ENCODE measurements at regions not wholly inside any gene's neighbourhood (a gene's known extent, or its start where the extent isn't known, plus 50 kb on each side); places are given as distances from the start of the nearest gene placed in this dataset.

DNA sequence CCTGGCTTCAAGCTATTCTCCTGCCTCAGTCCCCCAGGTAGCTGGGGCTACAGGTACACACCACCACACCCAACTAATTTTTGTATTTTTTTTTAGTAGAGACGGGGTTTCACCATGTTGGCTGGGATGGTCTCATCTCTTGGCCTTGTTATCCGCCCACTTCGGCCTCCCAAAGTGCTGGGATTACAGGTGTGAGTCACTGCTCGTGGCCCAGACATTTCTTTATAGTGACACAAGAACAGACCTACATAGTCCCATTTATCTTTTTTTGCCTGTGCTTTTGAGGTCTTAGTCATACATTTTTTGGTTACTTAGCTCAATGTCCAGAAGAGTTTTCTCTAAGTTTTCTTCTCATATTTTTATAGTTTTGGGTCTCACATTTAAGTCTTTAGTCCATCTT lies 247.4 kb downstream of the SYT10 start:
- Histone ChIP-seq H3K4me3 (ENCODE audit: low read length) (no peak overlapping the region), H3K9me3 (ENCODE audit: low read length) (no peaks in the 10 kb centered on the region), H3K36me3 (ENCODE audit: low read depth, low read length) (no peaks in the 10 kb centered on the region), H4K20me1 (ENCODE audit: low read length) (no peaks in the 10 kb centered on the region), H3K27ac (ENCODE audit: low read length) (no peak overlapping the region), H3K9me2 (replicated peaks; ENCODE audit: low read length) (no peaks in the 10 kb centered on the region), H2AFZ (ENCODE audit: low read length) (no peak overlapping the region), H3K79me2 (ENCODE audit: low read length) (no peaks in the 10 kb centered on the region), H3F3A (ENCODE audit: low read length, unreplicated experiment) (no peaks in the 10 kb centered on the region), H3K4me1 (ENCODE audit: insufficient read depth, low read length) (peaks cover 4% of the 10 kb centered on the region), H3K27me3 (ENCODE audit: low read length) (no peaks in the 10 kb centered on the region), H3K9ac (ENCODE audit: low read length) (no peak overlapping the region), H3K4me2 (ENCODE audit: low read length) (no peak overlapping the region)
- peak; percentile 8 for DNase-seq
- intact Hi-C loops (cut with micrococcal nuclease) = no loop called here
- ATAC-seq = no peak
- BruUV-seq (replicated peaks) = no TSS peak
- TF ChIP-seq EZH2phosphoT487 (IDR thresholded peaks at IDR 0.05; ENCODE audit: borderline replicate concordance, low read length) (no peak), EZH2 (IDR thresholded peaks at IDR 0.05; ENCODE audit: low read length, unreplicated experiment) (no peak), CTCF (conservative IDR thresholded peaks at IDR 0.05; ENCODE audit: low read depth, low read length) (no peak)
- ChIA-PET POLR2A (ENCODE audit: unreplicated experiment) (interaction anchor here (0.6 kb wide), 1 partner anchor 436 kb away, joined by 9 read pairs; no protein-coding TSS in a partner anchor), CTCF (interaction anchor here (0.6 kb wide), 1 partner anchor 135 kb away, joined by 5 read pairs; no protein-coding TSS in a partner anchor)

DNA sequence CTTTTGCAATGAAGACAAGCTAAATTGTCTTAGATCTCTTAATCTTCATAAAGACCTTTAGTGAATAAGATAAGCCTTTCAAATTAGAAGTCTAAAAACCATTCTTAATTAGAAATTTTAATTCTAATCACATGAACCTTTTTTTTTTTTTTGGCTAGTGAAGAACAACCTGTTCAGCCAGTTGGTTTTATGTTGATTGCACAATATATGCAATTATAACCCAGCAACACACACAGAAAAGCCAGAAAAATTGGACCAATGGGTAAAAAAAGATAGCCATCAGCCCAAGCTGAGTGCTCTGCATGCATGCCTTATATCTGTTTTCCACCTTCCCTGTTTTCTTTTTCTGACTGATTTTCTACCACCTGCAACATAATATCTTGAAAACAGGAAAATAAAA lies 252.2 kb downstream of the SYT10 start:
- Histone ChIP-seq H3K27ac (ENCODE audit: low read length) (no peak overlapping the region), H3K9me2 (replicated peaks; ENCODE audit: low read length) (no peaks in the 10 kb centered on the region), H4K20me1 (ENCODE audit: low read length) (no peaks in the 10 kb centered on the region), H3K9ac (ENCODE audit: low read length) (no peak overlapping the region), H3K9me3 (ENCODE audit: low read length) (no peaks in the 10 kb centered on the region), H3K36me3 (ENCODE audit: low read depth, low read length) (no peaks in the 10 kb centered on the region), H3K27me3 (ENCODE audit: low read length) (no peaks in the 10 kb centered on the region), H3K4me2 (ENCODE audit: low read length) (no peak overlapping the region), H3K4me1 (ENCODE audit: insufficient read depth, low read length) (peaks cover 4% of the 10 kb centered on the region), H3K79me2 (ENCODE audit: low read length) (no peaks in the 10 kb centered on the region), H3K4me3 (ENCODE audit: low read length) (no peak overlapping the region), H2AFZ (ENCODE audit: low read length) (no peak overlapping the region), H3F3A (ENCODE audit: low read length, unreplicated experiment) (no peaks in the 10 kb centered on the region)
- CTCF ChIA-PET = no interaction called here
- POLR2A ChIA-PET (ENCODE audit: unreplicated experiment) = no interaction called here
- DNase-seq (peak; percentile 57), ATAC-seq (no peak)
- no TSS peak for BruUV-seq (replicated peaks)
- intact Hi-C loops (cut with micrococcal nuclease) = no loop called here
- TF ChIP-seq EZH2 (IDR thresholded peaks at IDR 0.05; ENCODE audit: low read length, unreplicated experiment) = no peak
- no peak for TF ChIP-seq EZH2phosphoT487 (IDR thresholded peaks at IDR 0.05; ENCODE audit: borderline replicate concordance, low read length)
- no peak for TF ChIP-seq CTCF (conservative IDR thresholded peaks at IDR 0.05; ENCODE audit: low read depth, low read length)

DNA sequence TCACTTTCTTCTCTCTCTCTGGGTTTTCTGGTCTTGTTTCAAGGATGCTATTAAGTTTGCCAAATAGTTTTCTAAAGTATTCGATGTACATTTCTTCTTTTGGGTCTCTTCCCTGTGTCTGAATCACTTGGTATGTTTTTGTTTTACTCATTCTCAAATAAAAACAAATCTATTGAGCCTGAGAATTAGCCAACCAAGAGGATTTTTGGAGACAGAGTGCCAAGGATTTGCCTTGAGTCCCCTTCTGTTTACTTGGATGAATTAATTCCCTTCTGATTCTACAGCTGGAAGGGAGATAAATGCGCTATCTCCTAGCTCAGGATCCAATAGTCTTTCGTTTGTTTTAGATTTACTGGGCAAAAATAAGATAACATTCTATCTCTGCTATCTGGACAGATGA lies 255.5 kb downstream of the SYT10 start:
- ATAC-seq (no peak), DNase-seq (no peak)
- BruUV-seq (replicated peaks) = no TSS peak
- Histone ChIP-seq H3K9ac (ENCODE audit: low read length) (no peak overlapping the region), H3K4me3 (ENCODE audit: low read length) (no peak overlapping the region), H3K4me2 (ENCODE audit: low read length) (no peak overlapping the region), H3K79me2 (ENCODE audit: low read length) (no peaks in the 10 kb centered on the region), H3K4me1 (ENCODE audit: insufficient read depth, low read length) (peaks cover 18% of the 10 kb centered on the region), H2AFZ (ENCODE audit: low read length) (no peak overlapping the region), H3K9me2 (replicated peaks; ENCODE audit: low read length) (no peaks in the 10 kb centered on the region), H3K27ac (ENCODE audit: low read length) (no peak overlapping the region), H3K36me3 (ENCODE audit: low read depth, low read length) (no peaks in the 10 kb centered on the region), H3K9me3 (ENCODE audit: low read length) (no peaks in the 10 kb centered on the region), H3F3A (ENCODE audit: low read length, unreplicated experiment) (no peaks in the 10 kb centered on the region), H3K27me3 (ENCODE audit: low read length) (no peaks in the 10 kb centered on the region), H4K20me1 (ENCODE audit: low read length) (no peaks in the 10 kb centered on the region)
- POLR2A ChIA-PET (ENCODE audit: unreplicated experiment) = no interaction called here
- intact Hi-C loops (cut with micrococcal nuclease) = no loop called here
- CTCF ChIA-PET = no interaction called here
- TF ChIP-seq CTCF (conservative IDR thresholded peaks at IDR 0.05; ENCODE audit: low read depth, low read length) = no peak
- no peak for TF ChIP-seq EZH2phosphoT487 (IDR thresholded peaks at IDR 0.05; ENCODE audit: borderline replicate concordance, low read length)
- TF ChIP-seq EZH2 (IDR thresholded peaks at IDR 0.05; ENCODE audit: low read length, unreplicated experiment) = no peak

Measured in PC-3 (cell line).